ENCODE measurements at regions not wholly inside any gene's neighbourhood (a gene's known extent, or its start where the extent isn't known, plus 50 kb on each side); places are given as distances from the start of the nearest gene placed in this dataset.

DNA sequence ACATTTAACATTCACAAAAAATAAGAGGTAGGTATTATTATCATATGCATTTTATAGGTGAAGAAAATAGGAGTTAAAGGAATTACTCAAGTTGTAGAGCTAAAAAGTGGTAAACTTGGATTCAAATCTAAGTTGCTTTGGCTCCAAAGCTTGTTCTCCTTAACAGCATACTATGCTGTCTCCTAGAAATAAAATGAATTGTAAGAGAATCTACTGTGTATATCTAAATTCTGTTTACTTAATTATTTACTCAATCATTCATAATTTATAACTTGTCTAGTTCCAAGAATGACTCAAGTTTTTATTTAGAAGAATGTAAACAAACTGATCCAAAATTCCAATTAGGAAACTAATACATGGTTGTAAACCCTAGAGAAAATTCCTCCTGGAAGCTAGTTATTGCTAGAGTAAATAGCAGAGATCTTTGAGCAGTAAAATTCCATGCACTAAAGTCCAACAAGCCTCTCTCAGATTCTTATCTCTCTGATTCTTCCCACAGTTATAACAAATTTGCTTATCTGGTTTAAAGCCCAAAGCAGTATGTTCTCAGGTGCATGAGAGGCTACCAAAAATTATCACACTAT lies 132.5 kb upstream of the DPT start (continued):
- no peak for TF ChIP-seq E2F5 (CRISPR knock-in tag; conservative IDR thresholded peaks at IDR 0.05)
- TF ChIP-seq ARNT (IDR thresholded peaks at IDR 0.05): no peak
- no peak for TF ChIP-seq TAF15 (IDR thresholded peaks at IDR 0.05; ENCODE audit: low read depth, low read length, poor library complexity, severe bottlenecking)
- TF ChIP-seq SRSF9 (IDR thresholded peaks at IDR 0.05; ENCODE audit: borderline replicate concordance, insufficient read depth, low read depth, low read length, poor library complexity, severe bottlenecking): no peak
- TF ChIP-seq ZNF33B (CRISPR knock-in tag; IDR thresholded peaks at IDR 0.05): no peak
- TF ChIP-seq ZNF713 (CRISPR knock-in tag; IDR thresholded peaks at IDR 0.05): no peak
- TF ChIP-seq EP300 (IDR thresholded peaks at IDR 0.05; ENCODE audit: low read depth in 2 of 2, low read length in 2 of 2): peak in 1 of 2 experiments; percentile 89; a peak in 2 of 4 replicates
- TF ChIP-seq EP300 (CRISPR knock-in tag; IDR thresholded peaks at IDR 0.05; ENCODE audit: borderline replicate concordance): no peak
- peak; percentile 87 for TF ChIP-seq FOXA3 (CRISPR knock-in tag; IDR thresholded peaks at IDR 0.05)
- no peak for TF ChIP-seq PAX8 (CRISPR knock-in tag; IDR thresholded peaks at IDR 0.05; ENCODE audit: borderline replicate concordance)
- no peak for TF ChIP-seq ZNF333 (CRISPR knock-in tag; IDR thresholded peaks at IDR 0.05; ENCODE audit: borderline replicate concordance)

DNA sequence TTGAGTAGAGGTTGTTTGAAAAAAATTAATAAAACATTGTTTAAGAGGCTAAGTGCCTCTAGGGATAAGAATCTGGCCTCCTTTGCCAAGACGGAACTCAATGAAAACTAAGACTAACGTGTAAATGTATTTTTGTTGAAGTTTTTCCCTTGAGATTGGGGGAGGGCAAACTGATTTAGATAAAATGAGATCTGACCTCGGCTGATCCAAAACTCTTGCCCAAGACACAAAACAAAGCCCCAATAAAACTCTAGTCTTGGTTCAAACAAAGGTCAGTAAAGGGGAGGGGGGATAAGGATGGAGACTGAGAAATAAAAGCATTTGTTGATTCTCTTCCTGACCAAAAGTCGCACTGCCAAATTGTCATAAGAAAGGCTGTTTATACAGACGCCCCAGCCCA lies 134.8 kb upstream of the DPT start:
- Histone ChIP-seq H3K4me1 (ENCODE audit: insufficient read depth, low read length) (peaks cover 45% of the 10 kb centered on the region), H3K27ac (ENCODE audit: extremely low read length, insufficient read depth, low read length) (no peak overlapping the region), H3K79me2 (ENCODE audit: insufficient read depth, low read length) (no peaks in the 10 kb centered on the region), H2AFZ (ENCODE audit: low read length) (no peak overlapping the region), H4K20me1 (ENCODE audit: insufficient read depth, low read length) (no peaks in the 10 kb centered on the region), H3K36me3 (replicated peaks in 1 of 2; ENCODE audit: control insufficient read depth in 1 of 2, insufficient read depth in 2 of 2, low read length in 2 of 2) (no peaks in the 10 kb centered on the region), H3K27me3 (ENCODE audit: control insufficient read depth in 1 of 2, insufficient read depth in 2 of 2, low read length in 2 of 2) (no peaks in the 10 kb centered on the region; a peak in 1 of 5 replicates), H3K9me3 (ENCODE audit: low read length) (peaks cover 19% of the 10 kb centered on the region), H3K4me3 (replicated peaks in 1 of 3; ENCODE audit: insufficient read depth in 1 of 3, low read depth in 2 of 3, low read length in 3 of 3) (no peak overlapping the region), H3K4me2 (ENCODE audit: low read depth, low read length) (no peak overlapping the region), H3K9ac (ENCODE audit: insufficient read depth, low read depth, low read length) (no peak overlapping the region)
- no peak for FAIRE-seq
- WGBS (ENCODE audit: low lambda C conversion rate): 70% methylated on average over 5 of the region's 5 CpGs
- DNase-seq (ENCODE audit: low spot score): no peak
- ChIA-PET POLR2A (no interaction called here), CTCF (ENCODE audit: low intra/inter-chr PET ratio, low total read pairs) (no interaction called here)
- no peak for ATAC-seq
- intact Hi-C loops (cut with micrococcal nuclease; ENCODE audit: unreplicated experiment): no loop called here
- no TSS peak for BruUV-seq (replicated peaks)
- in situ Hi-C loops (cut with HindIII; ENCODE audit: extremely low pct_ligation_motif_present, low pct_unique_long_range_greater_than_20kb): no loop called here
- TF ChIP-seq PAXIP1 (CRISPR knock-in tag; conservative IDR thresholded peaks at IDR 0.05) (no peak), REL (CRISPR knock-in tag; conservative IDR thresholded peaks at IDR 0.05) (no peak), CCDC6 (CRISPR knock-in tag; IDR thresholded peaks at IDR 0.05) (no peak), ZNF350 (CRISPR knock-in tag; IDR thresholded peaks at IDR 0.05; ENCODE audit: borderline replicate concordance, low read depth) (no peak)
